H1 (cell line): ENCODE measurements at regions not wholly inside any gene's neighbourhood (a gene's known extent, or its start where the extent isn't known, plus 50 kb on each side); places are given as distances from the start of the nearest gene placed in this dataset.

Source experiments
- CTCF ChIA-PET: fragments of 300-600 bp; sonication (Branson Sonifier 250); formaldehyde crosslinking; loops from one replicate; lab custom pipeline; 2021; ENCODE audit not compliant: partially characterized antibody; lab: Charles Lee
- POLR2A ChIA-PET: fragments of 300-600 bp; sonication (Branson Sonifier 250); formaldehyde crosslinking; loops from one replicate; lab custom pipeline; 2021; ENCODE audit warnings: inconsistent platforms; ENCODE audit not compliant: partially characterized antibody; lab: Charles Lee
- DNase-seq, 2 experiments: peaks; one replicate each; pipeline versions ENCODE4 v3.0.0 to v3.0.0-alpha.2; 2010 to 2022; ENCODE audit warnings: low spot score in 2 of 2, low read depth in 1 of 2, mixed read lengths in 1 of 2
- FAIRE-seq: peaks from 2 replicates; lab custom pipeline; 2011; peaks lifted over from hg19 to GRCh38; lab: Jason Lieb, UNC
- H2AFZ ChIP-seq: 2 replicates; pipeline ENCODE4 v1.8.1; 2012; ENCODE audit warnings: low read length, inconsistent platforms
- H2AK5ac ChIP-seq: 2 replicates; pipeline ENCODE4 v1.6.1; 2013; ENCODE audit warnings: low read depth, low read length
- H2BK120ac ChIP-seq: replicated peaks from 2 replicates; pipeline ENCODE3; 2013; ENCODE audit warnings: low read depth, low read length, inconsistent platforms
- H2BK12ac ChIP-seq: 2 replicates; pipeline ENCODE4 v1.6.1; 2013; ENCODE audit warnings: low read depth, low read length
- H2BK15ac ChIP-seq: 2 replicates; pipeline ENCODE4 v1.6.1; 2013; ENCODE audit warnings: low read length
- H2BK20ac ChIP-seq: 2 replicates; pipeline ENCODE4 v1.6.1; 2013; ENCODE audit warnings: low read length
- H2BK5ac ChIP-seq: 2 replicates; pipeline ENCODE4 v1.6.1; 2013; ENCODE audit warnings: low read depth, low read length
- H3K14ac ChIP-seq: 2 replicates; pipeline ENCODE4 v1.6.1; 2013; ENCODE audit warnings: inconsistent platforms; ENCODE audit not compliant: insufficient read length
- H3K18ac ChIP-seq: 2 replicates; pipeline ENCODE4 v1.6.1; 2013; ENCODE audit warnings: low read length; ENCODE audit errors: extremely low read depth
- H3K23ac ChIP-seq: 2 replicates; pipeline ENCODE4 v1.6.1; 2013; ENCODE audit warnings: inconsistent platforms; ENCODE audit not compliant: insufficient read length
- H3K23me2 ChIP-seq: 2 replicates; pipeline ENCODE4 v1.6.1; 2013; ENCODE audit warnings: low read depth, low read length
- H3K27ac ChIP-seq: 2 replicates; pipeline ENCODE4 v1.6.1; 2011; ENCODE audit warnings: low read depth, low read length, inconsistent platforms
- H3K27me3 ChIP-seq, 4 experiments: replicated peaks in 1 of 4; 1 replicate in 1 of 4; 2 replicates in 3 of 4; pipeline versions ENCODE4 v1.6.1 to v1.8.1; 2011 to 2013; ENCODE audit warnings: low read length in 3 of 4, mild to moderate bottlenecking in 3 of 4, inconsistent platforms in 2 of 4, mixed read lengths in 2 of 4, moderate library complexity in 1 of 4; ENCODE audit not compliant: control insufficient read depth in 3 of 4, insufficient read depth in 3 of 4; ENCODE audit errors: extremely low read depth in 1 of 4
- H3K36me3 ChIP-seq, 4 experiments: 2 replicates each; pipeline versions ENCODE4 v1.6.1 to v1.8.1; 2011 to 2013; ENCODE audit warnings: mild to moderate bottlenecking in 4 of 4, low read length in 3 of 4, moderate library complexity in 2 of 4, control low read depth in 1 of 4, inconsistent platforms in 1 of 4; ENCODE audit not compliant: insufficient read depth in 4 of 4, control insufficient read depth in 2 of 4
- H3K4ac ChIP-seq: replicated peaks from 2 replicates; pipeline ENCODE3; 2013; ENCODE audit warnings: low read length, low read depth, mixed read lengths, inconsistent platforms; ENCODE audit not compliant: insufficient read length
- H3K4me1 ChIP-seq, 4 experiments: replicated peaks in 1 of 4; 1 replicate in 1 of 4; 2 replicates in 3 of 4; pipeline versions ENCODE4 v1.6.1 to v1.8.1; 2011 to 2013; ENCODE audit warnings: low read length in 3 of 4, inconsistent platforms in 2 of 4, mixed read lengths in 1 of 4; ENCODE audit not compliant: insufficient read depth in 4 of 4, control insufficient read depth in 3 of 4
- H3K4me2 ChIP-seq, 2 experiments: 2 replicates each; pipeline versions ENCODE4 v1.6.1 to v1.8.1; 2011 to 2013; ENCODE audit warnings: low read depth in 2 of 2, low read length in 2 of 2, control low read depth in 1 of 2, inconsistent platforms in 1 of 2, mild to moderate bottlenecking in 1 of 2; ENCODE audit not compliant: insufficient read depth in 1 of 2
- H3K4me3 ChIP-seq, 4 experiments: fragments of 200-600, 300-600 bp in 1 of 4; sonication (generic), shearing (Covaris generic), sonication (Bioruptor Twin) in 1 of 4; 2 replicates each; pipeline versions ENCODE4 v1.5.1 to v1.8.1; 2011 to 2016; ENCODE audit warnings: low read length in 4 of 4, low read depth in 3 of 4, control low read depth in 2 of 4, inconsistent platforms in 2 of 4, mild to moderate bottlenecking in 2 of 4, mixed read lengths in 1 of 4, moderate library complexity in 1 of 4; ENCODE audit not compliant: insufficient read depth in 2 of 4; ENCODE audit errors: extremely low read depth in 1 of 4
- H3K56ac ChIP-seq: replicated peaks from 2 replicates; pipeline ENCODE3; 2013; ENCODE audit warnings: low read depth, mild to moderate bottlenecking, mixed read lengths, low read length, inconsistent platforms; ENCODE audit not compliant: insufficient read length
- H3K79me1 ChIP-seq: 2 replicates; pipeline ENCODE4 v1.6.1; 2013; ENCODE audit warnings: low read depth, low read length, control low read depth
- H3K79me2 ChIP-seq, 2 experiments: 2 replicates each; pipeline versions ENCODE4 v1.6.1 to v1.8.1; 2012 to 2013; ENCODE audit warnings: low read length in 2 of 2, mild to moderate bottlenecking in 2 of 2, inconsistent platforms in 1 of 2; ENCODE audit not compliant: insufficient read depth in 2 of 2, control insufficient read depth in 1 of 2
- H3K9ac ChIP-seq, 4 experiments: replicated peaks in 1 of 4; 1 replicate in 1 of 4; 2 replicates in 3 of 4; pipeline versions ENCODE4 v1.6.1 to v1.8.1; 2011 to 2013; ENCODE audit warnings: low read depth in 3 of 4, low read length in 3 of 4, control low read depth in 2 of 4, mild to moderate bottlenecking in 2 of 4, moderate library complexity in 2 of 4, inconsistent platforms in 1 of 4; ENCODE audit errors: extremely low read depth in 1 of 4
- H3K9me3 ChIP-seq, 2 experiments: 2 replicates each; pipeline versions ENCODE4 v1.6.1 to v1.8.1; 2012 to 2013; ENCODE audit warnings: mild to moderate bottlenecking in 2 of 2, moderate library complexity in 2 of 2, control low read depth in 1 of 2, inconsistent platforms in 1 of 2, low read depth in 1 of 2, low read length in 1 of 2, mixed read lengths in 1 of 2; ENCODE audit not compliant: insufficient read depth in 2 of 2
- H4K20me1 ChIP-seq, 2 experiments: replicated peaks in 1 of 2; 2 replicates each; pipeline versions ENCODE3 to v1.8.1; 2011 to 2013; ENCODE audit warnings: inconsistent platforms in 2 of 2, low read length in 2 of 2, mild to moderate bottlenecking in 1 of 2; ENCODE audit not compliant: insufficient read depth in 2 of 2, control insufficient read depth in 1 of 2
- H4K5ac ChIP-seq: 2 replicates; pipeline ENCODE4 v1.6.1; 2013; ENCODE audit warnings: low read length, low read depth, mixed read lengths, inconsistent platforms; ENCODE audit not compliant: insufficient read length
- H4K8ac ChIP-seq: 2 replicates; pipeline ENCODE4 v1.8.0; 2013; ENCODE audit warnings: mild to moderate bottlenecking, moderate library complexity, low read length, inconsistent platforms; ENCODE audit not compliant: insufficient read depth; ENCODE audit errors: extremely low read depth
- H4K91ac ChIP-seq: replicated peaks from 2 replicates; pipeline ENCODE3; 2013; ENCODE audit warnings: low read length, mixed read lengths, inconsistent platforms; ENCODE audit not compliant: insufficient read length
- E2F6 ChIP-seq: IDR thresholded peaks from 2 replicates; pipeline ENCODE4 v1.6.1; 2012; ENCODE audit warnings: inconsistent platforms
- FOSL1 ChIP-seq: IDR thresholded peaks from 2 replicates; pipeline ENCODE4 v1.6.1; 2011; ENCODE audit warnings: mild to moderate bottlenecking, low read depth, low read length, moderate library complexity; ENCODE audit not compliant: insufficient read depth
- MAFK ChIP-seq: IDR thresholded peaks from 2 replicates; pipeline ENCODE4 v1.6.1; 2012; ENCODE audit warnings: low read depth, mild to moderate bottlenecking, improper control_type of control experiment, low read length
- WGBS, 2 experiments: shearing (Covaris generic) in 1 of 2; methylation state at CpG; one replicate each; pipeline versions ENCODE4 v1.1.6 to v1.1.7; 2013 to 2015; ENCODE audit warnings: low lambda C conversion rate in 2 of 2, mixed read lengths in 2 of 2, inconsistent platforms in 1 of 2, low coverage in 1 of 2, missing lambda C conversion rate in 1 of 2; ENCODE audit not compliant: insufficient replicate concordance in 2 of 2, insufficient coverage in 1 of 2, insufficient read length in 1 of 2; ENCODE audit errors: extremely low coverage in 1 of 2, missing lambda C conversion rate in 1 of 2; 5-methylcytosine and 5-hydroxymethylcytosine counted together

GRCh38 chr15:69597061-69597592, 144.5 kb downstream of the RPLP1 start:
- Histone ChIP-seq H3K79me1 (no peaks in the 10 kb centered on the region), H2BK12ac (no peak overlapping the region), H3K4me2 (no peak overlapping the region), H2AFZ (no peak overlapping the region), H3K18ac (no peak overlapping the region), H3K9me3 (no peaks in the 10 kb centered on the region), H4K91ac (no peak overlapping the region), H3K27me3 (no peaks in the 10 kb centered on the region; a peak in 2 of 7 replicates), H3K23ac (no peak overlapping the region), H3K9ac (no peak overlapping the region), H3K4ac (no peak overlapping the region), H3K23me2 (peaks cover 2% of the 10 kb centered on the region; the same call in 1 of the 2 replicates), H3K56ac (no peak overlapping the region), H2BK15ac (no peak overlapping the region), H4K8ac (no peak overlapping the region), H2BK20ac (no peak overlapping the region), H3K4me3 (no peak overlapping the region), H2BK120ac (no peak overlapping the region), H3K27ac (no peak overlapping the region), H3K14ac (no peak overlapping the region), H2AK5ac (no peak overlapping the region), H4K20me1 (no peaks in the 10 kb centered on the region), H3K4me1 (no peaks in the 10 kb centered on the region), H4K5ac (no peak overlapping the region), H2BK5ac (no peak overlapping the region), H3K79me2 (no peaks in the 10 kb centered on the region), H3K36me3 (no peaks in the 10 kb centered on the region)
- CTCF ChIA-PET, result interaction anchor here (0.7 to 1.1 kb wide), 2 partner anchors 8 to 166 kb away, joined by 3 read pairs; no protein-coding TSS in a partner anchor
- WGBS, 2 experiments, result 82% methylated on average over 4 of the region's 4 CpGs; no CpG with 5 or more reads in 1 of the 2 experiments
- POLR2A ChIA-PET, result no interaction called here
- FAIRE-seq, result no peak
- peak; percentile 96 for TF ChIP-seq MAFK
- TF ChIP-seq E2F6, result no peak
- TF ChIP-seq FOSL1, result no peak
- DNase-seq, result no peak
